GM12891 (cell line): ENCODE measurements at regions not wholly inside any gene's neighbourhood (a gene's known extent, or its start where the extent isn't known, plus 50 kb on each side); places are given as distances from the start of the nearest gene placed in this dataset.

Experiments used
- PAX5 ChIP-seq: IDR thresholded peaks from 2 replicates; pipeline ENCODE4 v1.6.1; 2011; ENCODE audit warnings: low read length, moderate library complexity, mild to moderate bottlenecking; ENCODE audit not compliant: insufficient read depth, severe bottlenecking
- POLR2A ChIP-seq: IDR thresholded peaks from 2 replicates; pipeline ENCODE4 v1.6.1; 2011; ENCODE audit warnings: low read depth, low read length, control low read depth
- POLR2AphosphoS5 ChIP-seq: IDR thresholded peaks from 2 replicates; pipeline ENCODE4 v1.6.1; 2011; ENCODE audit warnings: low read depth, low read length, control low read depth

DNA sequence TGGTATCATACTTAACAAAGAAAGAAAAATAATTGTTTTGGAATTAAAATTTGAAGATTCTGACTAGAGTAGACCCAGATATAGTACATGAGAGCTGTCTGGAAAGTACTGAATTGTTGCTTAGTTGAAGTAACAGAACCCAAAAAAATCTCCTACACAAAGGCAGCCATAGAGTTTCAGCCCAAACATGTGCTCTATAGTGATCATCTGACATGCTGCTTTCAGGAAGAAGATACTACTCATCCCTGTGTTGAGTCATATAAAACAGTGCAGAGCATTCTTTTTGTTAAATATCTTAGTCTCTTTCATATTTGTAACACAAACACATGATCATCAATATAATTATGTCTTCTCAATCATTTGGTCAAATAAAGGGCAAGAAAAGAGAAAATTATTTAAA lies 84.8 kb upstream of the PTPRM start:
- TF ChIP-seq POLR2AphosphoS5 (no peak), PAX5 (no peak), POLR2A (no peak)
